ENCODE measurements at regions not wholly inside any gene's neighbourhood (a gene's known extent, or its start where the extent isn't known, plus 50 kb on each side); places are given as distances from the start of the nearest gene placed in this dataset.

DNA sequence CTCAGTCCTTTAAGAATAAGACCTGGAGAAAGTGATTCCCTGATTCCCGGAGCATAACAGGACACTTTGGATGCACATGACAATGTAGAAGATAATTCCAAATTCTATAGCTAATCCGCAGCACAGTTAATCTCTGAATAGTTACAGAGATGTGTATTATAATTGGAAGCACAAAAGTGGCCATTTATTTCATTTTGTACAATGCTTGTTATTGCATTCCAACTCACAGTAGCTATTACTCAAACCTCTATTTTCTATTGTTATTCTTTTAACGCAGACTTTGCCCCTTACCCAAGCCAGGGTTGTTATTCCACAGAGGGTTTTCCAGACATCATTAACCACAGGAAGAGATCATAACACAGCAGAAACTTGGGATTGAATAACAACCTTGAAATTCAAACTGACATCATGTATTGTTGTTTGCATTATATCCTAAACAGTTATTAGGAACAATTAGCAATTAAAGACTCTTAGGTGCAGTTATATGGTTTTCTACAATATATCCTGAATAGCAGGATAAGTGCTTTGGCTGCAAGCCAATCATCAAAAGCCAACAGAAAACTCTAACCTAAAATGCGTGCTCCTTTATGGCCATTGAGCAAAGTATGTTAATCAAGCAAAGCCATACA, 984.0 kb upstream of the TENM3 start:
- Histone ChIP-seq H3K9me3 (ENCODE audit: control insufficient read depth, insufficient read depth, low read length) (no peaks in the 10 kb centered on the region), H3K36me3 (ENCODE audit: control insufficient read depth, insufficient read depth, low read length) (no peaks in the 10 kb centered on the region), H3K27me3 (ENCODE audit: control insufficient read depth, insufficient read depth, low read length) (no peaks in the 10 kb centered on the region)

GRCh38 chr4:181261279-181261678, 981.9 kb upstream of the TENM3 start:
- peaks cover 40% of the 10 kb centered on the region for H3K4me1 ChIP-seq (ENCODE audit: control insufficient read depth, insufficient read depth, low read length)
- no peak overlapping the region for H3K4me3 ChIP-seq (ENCODE audit: low read depth, low read length)
- no peak overlapping the region for H3K9ac ChIP-seq (ENCODE audit: low read depth, low read length)

More for the DNA sequence above, 984.0 kb upstream of the TENM3 start:
- no peak overlapping the region for H3K4me3 ChIP-seq (ENCODE audit: low read depth, low read length)
- peaks cover 32% of the 10 kb centered on the region for H3K4me1 ChIP-seq (ENCODE audit: control insufficient read depth, insufficient read depth, low read length)
- H3K9ac ChIP-seq (ENCODE audit: low read depth, low read length): no peak overlapping the region
- H3K27ac ChIP-seq (ENCODE audit: low read depth, low read length): peak overlapping the region; percentile 78

DNA sequence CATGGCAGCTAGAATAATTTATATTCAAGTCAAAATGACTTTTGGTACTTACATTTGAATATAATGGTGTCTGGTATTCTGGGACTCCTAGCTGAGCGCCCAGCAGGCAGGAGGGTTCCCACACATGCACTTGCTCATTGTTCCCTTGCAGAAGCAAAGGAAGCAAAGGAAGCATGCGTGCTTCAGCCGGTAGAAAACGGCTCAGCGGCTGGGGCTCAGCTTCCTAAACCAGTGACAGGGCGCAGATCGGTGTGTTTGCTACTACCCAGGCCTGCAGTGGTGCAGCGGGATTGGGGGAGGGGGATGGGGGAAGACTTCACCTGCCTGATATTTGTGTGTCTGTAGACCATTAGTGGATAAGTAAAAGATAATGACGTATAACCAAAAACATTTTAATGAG, 978.3 kb upstream of the TENM3 start:
- H3K4me3 ChIP-seq (ENCODE audit: low read depth, low read length): no peak overlapping the region
- peaks cover 23% of the 10 kb centered on the region for H3K4me1 ChIP-seq (ENCODE audit: control insufficient read depth, insufficient read depth, low read length)
- H3K9ac ChIP-seq (ENCODE audit: low read depth, low read length): no peak overlapping the region
- no peaks in the 10 kb centered on the region for H3K36me3 ChIP-seq (ENCODE audit: control insufficient read depth, insufficient read depth, low read length)
- no peaks in the 10 kb centered on the region for H3K9me3 ChIP-seq (ENCODE audit: control insufficient read depth, insufficient read depth, low read length)
- peak overlapping the region; percentile 31 for H3K27ac ChIP-seq (ENCODE audit: low read depth, low read length)
- no peaks in the 10 kb centered on the region for H3K27me3 ChIP-seq (ENCODE audit: control insufficient read depth, insufficient read depth, low read length)

More at GRCh38 chr4:181261279-181261678, 981.9 kb upstream of the TENM3 start:
- H3K36me3 ChIP-seq (ENCODE audit: control insufficient read depth, insufficient read depth, low read length): no peaks in the 10 kb centered on the region
- H3K27me3 ChIP-seq (ENCODE audit: control insufficient read depth, insufficient read depth, low read length): no peaks in the 10 kb centered on the region
- H3K9me3 ChIP-seq (ENCODE audit: control insufficient read depth, insufficient read depth, low read length): no peaks in the 10 kb centered on the region
- no peak overlapping the region for H3K27ac ChIP-seq (ENCODE audit: low read depth, low read length)

DNA sequence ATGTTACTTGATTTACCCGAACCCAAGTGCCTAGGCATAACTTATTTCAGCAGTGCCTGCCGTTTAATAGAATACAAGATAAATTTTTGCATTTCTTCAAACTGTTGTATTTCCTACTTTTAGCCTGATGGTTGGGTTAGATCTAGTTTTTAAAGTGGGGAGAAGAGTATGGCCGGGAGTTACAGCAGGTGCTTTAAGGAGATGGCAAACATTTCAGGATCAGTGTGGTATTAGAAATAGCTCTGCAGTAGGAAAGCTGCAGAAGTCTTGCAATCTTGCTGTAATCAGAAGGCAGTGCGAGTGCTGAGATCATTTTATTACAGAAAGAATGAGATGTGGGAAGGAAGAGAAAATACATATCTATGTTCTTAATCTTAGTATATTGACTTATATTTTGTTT, 977.8 kb upstream of the TENM3 start:
- Histone ChIP-seq H3K9ac (ENCODE audit: low read depth, low read length) (no peak overlapping the region), H3K4me3 (ENCODE audit: low read depth, low read length) (no peak overlapping the region), H3K36me3 (ENCODE audit: control insufficient read depth, insufficient read depth, low read length) (no peaks in the 10 kb centered on the region), H3K4me1 (ENCODE audit: control insufficient read depth, insufficient read depth, low read length) (peaks cover 23% of the 10 kb centered on the region), H3K9me3 (ENCODE audit: control insufficient read depth, insufficient read depth, low read length) (no peaks in the 10 kb centered on the region), H3K27me3 (ENCODE audit: control insufficient read depth, insufficient read depth, low read length) (no peaks in the 10 kb centered on the region), H3K27ac (ENCODE audit: low read depth, low read length) (peak overlapping the region; percentile 31)

GRCh38 chr4:181271116-181271640, 972.0 kb upstream of the TENM3 start:
- H3K4me3 ChIP-seq (ENCODE audit: low read depth, low read length): no peak overlapping the region
- H3K27me3 ChIP-seq (ENCODE audit: control insufficient read depth, insufficient read depth, low read length): no peaks in the 10 kb centered on the region
- H3K36me3 ChIP-seq (ENCODE audit: control insufficient read depth, insufficient read depth, low read length): no peaks in the 10 kb centered on the region
- H3K27ac ChIP-seq (ENCODE audit: low read depth, low read length): no peak overlapping the region
- H3K9me3 ChIP-seq (ENCODE audit: control insufficient read depth, insufficient read depth, low read length): no peaks in the 10 kb centered on the region
- H3K9ac ChIP-seq (ENCODE audit: low read depth, low read length): no peak overlapping the region
- H3K4me1 ChIP-seq (ENCODE audit: control insufficient read depth, insufficient read depth, low read length): no peaks in the 10 kb centered on the region

DNA sequence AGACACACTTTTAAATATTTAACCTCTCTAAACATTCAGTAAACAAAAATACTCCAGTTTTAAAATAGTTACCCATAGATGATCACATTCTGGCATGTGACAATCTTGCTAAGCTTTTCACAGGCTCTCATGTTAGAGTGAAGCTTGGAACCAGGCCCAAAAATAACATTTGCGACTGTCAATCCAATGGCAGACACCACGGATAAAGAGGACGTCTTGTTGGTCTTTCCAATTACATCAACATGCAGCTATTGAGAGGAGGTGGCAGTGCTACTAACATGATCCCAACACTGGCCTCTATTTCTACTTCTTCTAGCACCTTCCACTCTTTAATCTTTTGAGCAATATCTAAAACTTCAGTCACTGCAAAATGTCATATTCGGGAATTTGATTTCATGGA, 970.8 kb upstream of the TENM3 start:
- H3K4me3 ChIP-seq (ENCODE audit: low read depth, low read length): no peak overlapping the region
- no peaks in the 10 kb centered on the region for H3K36me3 ChIP-seq (ENCODE audit: control insufficient read depth, insufficient read depth, low read length)
- H3K9me3 ChIP-seq (ENCODE audit: control insufficient read depth, insufficient read depth, low read length): no peaks in the 10 kb centered on the region
- H3K4me1 ChIP-seq (ENCODE audit: control insufficient read depth, insufficient read depth, low read length): no peaks in the 10 kb centered on the region
- no peak overlapping the region for H3K27ac ChIP-seq (ENCODE audit: low read depth, low read length)
- no peak overlapping the region for H3K9ac ChIP-seq (ENCODE audit: low read depth, low read length)
- H3K27me3 ChIP-seq (ENCODE audit: control insufficient read depth, insufficient read depth, low read length): no peaks in the 10 kb centered on the region

DNA sequence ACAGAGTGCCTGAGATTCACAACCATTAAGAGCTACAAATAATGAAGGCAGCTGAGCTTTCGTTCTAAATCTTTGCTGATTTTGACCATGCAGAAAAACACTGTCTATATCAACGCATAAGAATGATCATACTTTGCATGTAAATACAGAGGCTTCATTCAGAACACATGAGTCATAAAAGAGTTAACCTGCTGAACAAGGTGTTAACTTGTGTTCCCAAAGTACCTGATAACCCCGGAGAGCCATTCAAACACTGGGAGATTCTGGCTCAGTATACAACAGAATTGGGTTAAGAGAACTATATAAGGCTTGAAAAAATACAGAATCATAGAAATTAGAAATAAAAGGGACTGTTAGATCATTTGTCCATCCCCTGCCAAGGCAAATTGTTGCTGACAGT, 964.3 kb upstream of the TENM3 start:
- Histone ChIP-seq H3K27ac (ENCODE audit: low read depth, low read length) (peak overlapping the region; percentile 80), H3K9me3 (ENCODE audit: control insufficient read depth, insufficient read depth, low read length) (no peaks in the 10 kb centered on the region), H3K36me3 (ENCODE audit: control insufficient read depth, insufficient read depth, low read length) (no peaks in the 10 kb centered on the region), H3K4me3 (ENCODE audit: low read depth, low read length) (no peak overlapping the region), H3K4me1 (ENCODE audit: control insufficient read depth, insufficient read depth, low read length) (peaks cover 7% of the 10 kb centered on the region; the same call in 1 of the 2 replicates), H3K27me3 (ENCODE audit: control insufficient read depth, insufficient read depth, low read length) (no peaks in the 10 kb centered on the region), H3K9ac (ENCODE audit: low read depth, low read length) (no peak overlapping the region)

DNA sequence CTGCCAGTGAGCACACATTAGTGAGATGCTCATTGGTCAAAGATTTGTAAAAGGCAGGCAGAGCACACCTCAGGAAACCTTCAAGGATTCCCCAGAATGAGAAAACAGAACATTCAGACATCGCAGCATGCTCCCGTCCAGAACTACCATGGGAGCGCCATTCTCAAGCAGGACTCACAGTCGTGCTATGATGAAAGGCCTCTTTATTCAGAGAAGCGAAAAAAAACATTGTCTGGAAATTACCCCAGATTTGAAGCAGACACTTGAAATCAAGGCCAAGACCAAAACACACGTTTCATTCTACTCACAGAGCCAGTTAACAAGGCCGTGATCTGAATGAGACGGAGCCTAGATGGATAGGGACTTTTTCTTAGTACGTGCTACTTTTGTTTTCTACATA, 961.8 kb upstream of the TENM3 start:
- Histone ChIP-seq H3K27me3 (ENCODE audit: control insufficient read depth, insufficient read depth, low read length) (no peaks in the 10 kb centered on the region), H3K9me3 (ENCODE audit: control insufficient read depth, insufficient read depth, low read length) (no peaks in the 10 kb centered on the region), H3K9ac (ENCODE audit: low read depth, low read length) (no peak overlapping the region), H3K4me3 (ENCODE audit: low read depth, low read length) (no peak overlapping the region), H3K27ac (ENCODE audit: low read depth, low read length) (no peak overlapping the region), H3K4me1 (ENCODE audit: control insufficient read depth, insufficient read depth, low read length) (peaks cover 7% of the 10 kb centered on the region; the same call in 1 of the 2 replicates), H3K36me3 (ENCODE audit: control insufficient read depth, insufficient read depth, low read length) (no peaks in the 10 kb centered on the region)

DNA sequence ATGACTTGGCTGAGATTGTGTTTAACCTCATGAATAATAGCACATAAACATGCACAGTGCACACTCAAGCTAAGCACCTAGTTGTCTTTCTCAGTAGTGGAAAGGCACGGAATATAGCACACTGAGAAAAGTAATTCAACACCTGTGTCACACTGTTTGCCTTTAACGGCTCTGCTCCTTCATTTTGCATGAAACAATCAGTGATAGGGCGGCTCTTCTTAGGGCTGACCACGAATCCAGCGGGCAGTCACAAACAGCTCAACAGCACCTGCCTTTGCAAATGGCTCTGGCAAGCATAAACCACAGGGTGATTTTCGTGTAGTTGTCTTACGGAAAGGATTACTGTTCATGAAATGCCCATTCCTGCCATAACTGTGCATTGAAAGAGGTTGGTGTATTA, 954.0 kb upstream of the TENM3 start:
- Histone ChIP-seq H3K9me3 (ENCODE audit: control insufficient read depth, insufficient read depth, low read length) (no peaks in the 10 kb centered on the region), H3K4me1 (ENCODE audit: control insufficient read depth, insufficient read depth, low read length) (peaks cover 18% of the 10 kb centered on the region), H3K27ac (ENCODE audit: low read depth, low read length) (no peak overlapping the region), H3K9ac (ENCODE audit: low read depth, low read length) (no peak overlapping the region), H3K27me3 (ENCODE audit: control insufficient read depth, insufficient read depth, low read length) (no peaks in the 10 kb centered on the region), H3K4me3 (ENCODE audit: low read depth, low read length) (no peak overlapping the region), H3K36me3 (ENCODE audit: control insufficient read depth, insufficient read depth, low read length) (no peaks in the 10 kb centered on the region)

- Histone ChIP-seq H3K9ac (ENCODE audit: low read depth, low read length) (no peak overlapping the region), H3K36me3 (ENCODE audit: control insufficient read depth, insufficient read depth, low read length) (no peaks in the 10 kb centered on the region), H3K27ac (ENCODE audit: low read depth, low read length) (no peak overlapping the region), H3K9me3 (ENCODE audit: control insufficient read depth, insufficient read depth, low read length) (no peaks in the 10 kb centered on the region), H3K4me3 (ENCODE audit: low read depth, low read length) (no peak overlapping the region), H3K27me3 (ENCODE audit: control insufficient read depth, insufficient read depth, low read length) (no peaks in the 10 kb centered on the region), H3K4me1 (ENCODE audit: control insufficient read depth, insufficient read depth, low read length) (peaks cover 18% of the 10 kb centered on the region)
Measured at GRCh38 chr4:181291615-181292014, 951.6 kb upstream of the TENM3 start.

DNA sequence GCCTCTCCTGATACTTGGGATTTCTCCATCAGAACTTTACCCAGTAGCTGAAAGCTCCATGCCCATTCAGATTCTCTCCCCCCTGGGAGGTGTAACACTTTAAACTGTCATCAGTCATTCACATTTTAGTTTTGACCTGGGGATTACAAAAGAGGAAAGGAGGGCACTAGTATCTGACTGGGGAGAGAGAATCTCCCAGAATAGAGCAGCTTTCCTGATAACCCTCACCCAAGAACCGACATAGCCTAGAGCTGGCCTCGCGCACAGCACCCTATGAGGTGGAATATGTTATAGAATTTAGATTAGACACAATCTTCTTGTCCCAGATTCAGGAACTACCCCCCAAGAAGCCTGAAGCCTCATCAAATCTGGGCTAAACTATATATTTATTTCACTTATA, 950.2 kb upstream of the TENM3 start:
- H3K9me3 ChIP-seq (ENCODE audit: control insufficient read depth, insufficient read depth, low read length): no peaks in the 10 kb centered on the region
- no peaks in the 10 kb centered on the region for H3K27me3 ChIP-seq (ENCODE audit: control insufficient read depth, insufficient read depth, low read length)
- no peak overlapping the region for H3K4me3 ChIP-seq (ENCODE audit: low read depth, low read length)
- H3K27ac ChIP-seq (ENCODE audit: low read depth, low read length): no peak overlapping the region
- peaks cover 13% of the 10 kb centered on the region for H3K4me1 ChIP-seq (ENCODE audit: control insufficient read depth, insufficient read depth, low read length)
- no peak overlapping the region for H3K9ac ChIP-seq (ENCODE audit: low read depth, low read length)
- no peaks in the 10 kb centered on the region for H3K36me3 ChIP-seq (ENCODE audit: control insufficient read depth, insufficient read depth, low read length)
